Islet of Langerhans (tissue), 1 donor: ENCODE measurements at regions not wholly inside any gene's neighbourhood (a gene's known extent, or its start where the extent isn't known, plus 50 kb on each side); places are given as distances from the start of the nearest gene placed in this dataset.
"Not testable (repeated sequence)": the region's sequence is repeated elsewhere in the genome, so short reads cannot be mapped to it uniquely, and the experiment has no call there.

ENCODE experiments used
- FAIRE-seq: peaks from one replicate; lab custom pipeline; 2011; peaks lifted over from hg19 to GRCh38; lab: Jason Lieb, UNC

DNA sequence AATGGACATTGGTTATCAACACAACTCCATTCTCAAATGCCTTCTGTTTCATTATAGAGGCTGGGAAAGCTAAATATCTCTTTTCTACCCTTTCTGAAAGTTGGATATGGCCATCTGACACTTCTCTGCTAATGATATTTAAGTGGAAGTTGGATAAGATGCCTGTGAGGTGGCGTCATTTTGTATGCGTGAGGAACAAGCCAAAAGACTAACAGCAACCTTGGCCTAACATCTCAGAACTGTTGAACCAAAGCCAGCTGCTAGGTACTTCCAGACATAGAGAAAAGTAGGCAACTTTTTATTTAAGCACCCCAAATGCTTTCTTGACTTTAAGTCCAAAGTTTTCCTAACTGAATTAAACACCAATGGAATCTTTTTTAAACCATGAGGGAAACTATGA lies 708.4 kb downstream of the CD109 start:
- no peak for FAIRE-seq

DNA sequence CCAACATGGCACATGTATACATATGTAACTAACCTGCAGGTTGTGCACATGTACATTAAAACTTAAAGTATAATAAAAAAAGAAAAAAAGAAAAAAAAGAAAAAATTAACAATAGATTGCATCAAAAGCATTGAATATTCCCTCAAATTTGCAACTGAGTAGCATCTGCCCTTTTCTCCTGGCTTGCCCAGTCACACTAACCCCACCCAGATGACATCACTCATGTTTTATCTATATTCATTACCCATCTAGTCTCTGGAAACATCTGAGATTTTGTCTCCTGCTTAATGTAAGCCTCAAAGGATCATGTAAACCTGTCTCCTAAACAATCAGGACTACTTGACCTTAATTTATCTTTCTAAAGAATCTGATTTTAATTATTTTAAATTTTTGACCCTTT lies 706.8 kb downstream of the CD109 start:
- no peak for FAIRE-seq

DNA sequence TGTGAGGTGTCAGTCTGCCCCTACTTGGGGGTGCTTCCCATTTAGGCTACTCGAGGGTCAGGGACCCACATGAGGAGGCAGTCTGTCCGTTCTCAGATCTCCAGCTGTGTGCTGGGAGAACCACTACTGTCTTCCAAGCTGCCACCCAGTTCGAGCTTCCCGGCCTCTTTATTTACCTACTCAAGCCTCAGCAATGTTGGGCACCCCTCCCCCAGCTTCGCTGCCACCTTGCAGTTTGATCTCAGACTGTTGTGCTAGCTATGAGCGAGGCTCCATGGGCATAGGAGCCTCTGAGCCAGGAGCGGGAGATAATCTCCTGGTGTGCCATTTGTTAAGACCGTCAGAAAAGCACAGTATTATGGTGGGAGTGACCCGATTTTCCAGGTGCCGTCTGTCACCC lies 682.4 kb downstream of the CD109 start:
- FAIRE-seq = not testable (repeated sequence)

GRCh38 chr6:74369556-74369993 lies 673.6 kb downstream of the CD109 start:
- no peak for FAIRE-seq

DNA sequence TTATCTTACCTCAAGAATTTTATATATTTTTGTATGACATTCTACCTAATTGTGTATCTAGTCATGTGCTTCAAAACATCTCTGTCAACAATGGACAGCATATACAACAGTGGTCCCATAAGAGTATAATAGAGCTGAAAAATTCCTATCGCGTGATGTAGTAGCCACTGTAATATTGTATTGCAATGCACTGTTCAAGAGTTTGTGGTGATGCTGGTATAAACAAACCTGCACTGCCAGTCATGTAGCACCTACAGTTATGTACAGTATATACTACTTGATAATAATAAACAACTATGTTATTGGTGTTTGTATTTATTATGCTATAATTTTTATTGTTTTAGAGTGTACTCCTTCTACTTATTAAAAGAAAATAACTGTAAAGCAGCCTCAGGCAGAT lies 672.7 kb downstream of the CD109 start:
- FAIRE-seq = no peak

GRCh38 chr6:74366634-74367033 lies 670.6 kb downstream of the CD109 start:
- FAIRE-seq = no peak

- no peak for FAIRE-seq
Observed at GRCh38 chr6:74362391-74362790, 666.4 kb downstream of the CD109 start.

- FAIRE-seq = no peak
Observed at GRCh38 chr6:74357321-74357720, 661.3 kb downstream of the CD109 start.

DNA sequence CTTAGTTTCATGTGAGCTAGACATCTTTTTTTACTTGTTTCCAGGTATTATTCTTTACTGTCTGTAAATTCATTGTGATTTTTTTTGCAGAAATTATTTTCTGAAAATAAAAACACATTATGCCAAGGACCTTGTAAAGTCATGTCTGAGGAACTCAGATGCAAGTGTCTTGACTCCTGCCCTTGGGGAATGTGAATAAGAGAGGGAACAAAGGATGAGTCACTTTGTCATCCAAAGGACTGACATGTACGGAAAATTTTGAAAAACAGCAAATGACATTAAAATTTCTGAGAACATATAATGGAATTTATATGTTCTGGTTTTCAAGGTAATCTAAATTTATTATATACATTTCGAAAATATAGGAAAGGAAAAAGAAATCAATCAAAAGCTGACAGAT lies 660.4 kb downstream of the CD109 start:
- FAIRE-seq = no peak

- no peak for FAIRE-seq
Observed at GRCh38 chr6:74346936-74347535, 651.0 kb downstream of the CD109 start.

- no peak for FAIRE-seq
Observed at GRCh38 chr6:74343804-74344203, 647.8 kb downstream of the CD109 start.

DNA sequence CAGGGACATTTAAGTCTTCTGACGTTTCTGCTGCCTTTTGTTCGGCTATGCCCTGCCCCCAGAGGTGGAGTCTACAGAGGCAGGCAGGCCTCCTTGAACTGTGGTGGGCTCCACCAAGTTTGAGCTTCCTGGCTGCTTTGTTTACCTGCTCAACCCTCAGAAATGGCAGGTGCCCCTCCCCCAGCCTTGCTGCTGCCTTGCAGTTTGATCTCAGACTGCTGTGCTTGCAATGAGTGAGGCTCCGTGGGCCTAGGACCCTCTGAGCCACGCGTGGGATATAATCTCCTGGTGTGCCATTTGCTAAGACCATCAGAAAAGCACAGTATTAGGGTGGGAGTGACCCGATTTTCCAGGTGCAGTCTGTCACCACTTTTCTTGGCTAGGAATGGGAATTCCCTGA lies 647.3 kb downstream of the CD109 start:
- FAIRE-seq = not testable (repeated sequence)

GRCh38 chr6:74334722-74335121 lies 638.7 kb downstream of the CD109 start:
- FAIRE-seq = no peak

DNA sequence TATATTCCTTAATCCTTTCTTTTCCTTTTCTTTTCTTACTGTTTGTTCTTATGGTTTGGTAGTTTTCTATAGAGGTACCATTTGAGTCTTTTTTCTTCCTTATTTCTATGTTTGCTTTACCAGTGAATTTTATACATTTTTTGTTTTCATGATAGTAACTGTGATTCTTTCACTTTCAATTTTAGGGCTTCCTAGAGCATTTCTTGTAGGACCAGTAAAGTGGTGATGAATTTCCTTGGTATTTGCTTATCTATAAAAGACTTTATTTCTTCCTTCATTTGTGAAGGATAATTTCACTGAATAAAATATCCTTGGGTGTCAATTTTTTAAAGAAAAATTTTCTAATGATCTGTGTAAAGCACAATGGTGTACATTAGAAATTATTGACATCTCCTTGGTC lies 637.4 kb downstream of the CD109 start:
- no peak for FAIRE-seq

GRCh38 chr6:74320715-74321114 lies 624.7 kb downstream of the CD109 start:
- FAIRE-seq = no peak

- no peak for FAIRE-seq
Observed at GRCh38 chr6:74320074-74320473, 624.1 kb downstream of the CD109 start.

GRCh38 chr6:74319292-74319691 lies 623.3 kb downstream of the CD109 start:
- no peak for FAIRE-seq

DNA sequence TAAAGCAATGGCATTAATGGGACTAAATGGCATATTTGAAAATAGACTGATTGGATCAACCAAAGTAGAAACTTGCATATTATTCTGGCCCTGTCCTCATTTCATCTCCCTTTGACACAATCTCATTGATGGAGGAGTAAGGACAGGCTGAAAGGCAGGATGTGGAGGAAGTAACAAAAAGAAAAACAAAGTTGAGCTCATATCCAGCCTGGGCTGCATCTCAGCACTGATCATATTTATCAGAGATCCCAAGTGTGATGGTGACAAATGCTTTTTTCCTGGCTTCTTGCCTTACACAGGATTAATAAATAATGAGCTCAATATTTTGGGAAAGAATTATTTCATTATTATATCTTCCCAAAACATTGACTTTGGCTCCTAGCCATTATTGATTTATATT lies 622.7 kb downstream of the CD109 start:
- FAIRE-seq = no peak

DNA sequence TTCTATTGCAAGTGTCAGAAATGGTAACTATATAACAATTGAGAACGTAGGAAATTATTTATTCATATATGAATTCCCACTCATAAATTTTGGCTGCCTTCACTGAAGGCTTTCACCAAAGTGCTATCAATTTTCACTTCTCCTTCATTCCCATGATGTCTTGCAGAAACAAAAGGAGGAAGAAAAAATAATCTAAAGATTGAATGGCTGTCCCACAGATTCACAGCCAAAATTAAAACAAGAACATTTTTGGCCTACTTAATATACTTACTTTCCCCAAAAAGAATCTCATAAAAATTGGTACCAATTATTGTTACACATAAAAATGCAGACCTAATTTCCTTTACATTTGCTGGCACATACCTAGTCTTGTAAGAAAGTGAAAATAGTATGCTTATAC lies 616.1 kb downstream of the CD109 start:
- FAIRE-seq = no peak

DNA sequence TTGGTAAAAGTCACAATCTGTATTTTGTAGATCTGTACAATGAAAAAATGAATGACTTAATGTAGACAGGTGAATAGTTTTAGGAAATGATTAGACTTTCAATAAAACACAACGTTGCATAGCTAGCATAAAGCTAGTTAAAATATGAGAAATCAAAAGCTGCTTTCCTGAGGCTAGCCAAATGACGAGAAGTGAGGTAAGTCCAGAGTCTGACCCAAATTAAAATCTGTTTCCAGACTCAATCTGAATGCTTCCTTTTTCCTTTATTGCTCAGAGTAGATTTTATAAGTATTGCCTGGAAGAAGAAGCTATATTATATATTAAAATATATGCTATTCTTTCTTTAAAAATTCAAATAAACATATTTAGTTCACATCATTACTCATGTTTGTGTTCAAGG lies 615.4 kb downstream of the CD109 start:
- peak; percentile 41 for FAIRE-seq

DNA sequence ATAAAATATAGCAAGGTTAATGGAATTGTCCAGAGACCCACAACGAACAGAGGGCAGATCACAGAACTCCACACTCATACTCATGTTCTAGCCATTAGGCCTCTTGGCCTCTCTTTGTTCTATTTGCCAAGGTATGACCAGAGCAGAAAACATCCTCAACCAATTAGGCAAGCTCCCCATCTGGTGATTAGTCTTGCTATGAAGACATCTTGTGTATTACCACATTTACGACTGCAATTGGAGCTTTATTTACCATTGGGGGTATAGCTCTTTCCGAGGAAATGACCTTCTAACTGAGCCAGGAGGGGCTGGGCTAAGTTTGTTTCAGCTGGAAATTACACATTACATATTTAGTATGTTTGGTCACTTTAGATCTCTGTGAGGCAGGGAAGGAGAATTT lies 593.9 kb downstream of the CD109 start:
- no peak for FAIRE-seq

DNA sequence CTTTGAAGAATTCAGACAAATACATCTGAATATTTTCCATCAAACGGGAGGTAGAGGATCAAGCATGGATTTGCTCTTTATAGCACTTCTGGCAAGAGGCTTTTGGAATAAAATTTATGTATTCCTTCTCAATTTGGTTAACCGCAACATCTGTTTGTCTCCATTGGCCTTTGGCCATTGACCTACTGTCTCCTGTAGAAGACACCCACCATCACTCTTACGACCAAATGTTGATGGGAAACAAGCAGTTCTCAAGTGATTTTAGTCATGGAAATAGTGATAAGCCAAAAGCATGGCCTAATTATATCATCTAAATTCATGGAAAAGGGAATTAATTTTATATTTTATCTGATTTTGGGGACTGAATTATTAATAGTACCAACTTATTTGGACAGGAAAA lies 591.9 kb downstream of the CD109 start:
- FAIRE-seq = no peak

DNA sequence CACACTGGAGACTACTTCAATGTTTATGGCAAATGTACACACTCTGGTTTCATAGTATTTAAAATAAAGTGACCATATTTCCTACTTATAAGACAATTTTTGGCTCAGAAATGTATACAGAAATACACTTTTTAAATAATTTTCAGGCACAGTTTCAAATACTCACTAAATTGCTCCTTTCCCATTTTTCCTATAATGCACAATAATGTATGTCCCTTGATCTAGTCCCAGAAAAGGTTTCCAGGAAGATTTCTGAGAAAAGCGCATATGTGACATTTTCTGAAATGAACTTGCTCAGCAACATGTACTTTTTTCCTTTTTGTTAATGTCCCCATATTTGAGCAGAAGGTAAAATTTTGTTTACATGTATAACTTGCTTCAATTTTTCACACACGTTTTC lies 591.4 kb downstream of the CD109 start:
- no peak for FAIRE-seq

GRCh38 chr6:74284284-74284683 lies 588.3 kb downstream of the CD109 start:
- no peak for FAIRE-seq

- no peak for FAIRE-seq
Observed at GRCh38 chr6:74283532-74283931, 587.5 kb downstream of the CD109 start.
